BJ (cell line): ENCODE measurements at regions not wholly inside any gene's neighbourhood (a gene's known extent, or its start where the extent isn't known, plus 50 kb on each side); places are given as distances from the start of the nearest gene placed in this dataset.

Experiments
- CTCF ChIA-PET: fragments of 350-600 bp; formaldehyde crosslinking; extraction: SDS; loops from one replicate; lab custom pipeline; 2021; ENCODE audit warnings: antibody characterized with exemption, inconsistent platforms; lab: Yijun Ruan, JAX
- POLR2A ChIA-PET: fragments of 300-600 bp; sonication (Branson Sonifier 250); formaldehyde crosslinking; extraction: SDS; loops from one replicate; lab custom pipeline; 2021; ENCODE audit warnings: antibody characterized with exemption; lab: Charles Lee
- DNase-seq: peaks from one replicate; pipeline ENCODE4 v3.0.0-alpha.2; 2011; ENCODE audit warnings: low read depth
- H3K27me3 ChIP-seq: 2 replicates; pipeline ENCODE4 v1.6.0; 2011; ENCODE audit warnings: low read length; ENCODE audit not compliant: control insufficient read depth, insufficient read depth
- H3K36me3 ChIP-seq: 2 replicates; pipeline ENCODE4 v1.5.1; 2011; ENCODE audit warnings: low read length; ENCODE audit not compliant: control insufficient read depth, insufficient read depth
- H3K4me3 ChIP-seq: 2 replicates; pipeline ENCODE4 v1.5.1; 2011; ENCODE audit warnings: low read depth, mild to moderate bottlenecking, control low read depth, low read length
- CTCF ChIP-seq: IDR thresholded peaks from 2 replicates; pipeline ENCODE4 v1.5.1; 2011; ENCODE audit warnings: low read depth, mild to moderate bottlenecking, control low read depth, inconsistent platforms, low read length, moderate library complexity; ENCODE audit not compliant: insufficient read depth

- ChIA-PET CTCF (no interaction called here), POLR2A (no interaction called here)
- no peaks in the 10 kb centered on the region for H3K27me3 ChIP-seq
- H3K4me3 ChIP-seq = no peak overlapping the region
- no peak for DNase-seq
- TF ChIP-seq CTCF = no peak
- no peaks in the 10 kb centered on the region for H3K36me3 ChIP-seq
These were observed 343.8 kb upstream of the USP9Y start for GRCh38 chrY:12357204-12357603.

- CTCF ChIA-PET = no interaction called here
- POLR2A ChIA-PET = no interaction called here
- no peak for DNase-seq
These were observed 343.4 kb upstream of the USP9Y start for GRCh38 chrY:12357655-12358054.

GRCh38 chrY:12358337-12358736 is 342.7 kb upstream of the USP9Y start:
- no peaks in the 10 kb centered on the region for H3K36me3 ChIP-seq
- no peak for DNase-seq
- H3K27me3 ChIP-seq = no peaks in the 10 kb centered on the region
- CTCF ChIA-PET = no interaction called here
- no peak for TF ChIP-seq CTCF
- H3K4me3 ChIP-seq = no peak overlapping the region
- POLR2A ChIA-PET = no interaction called here

More at GRCh38 chrY:12357655-12358054, 343.4 kb upstream of the USP9Y start:
- H3K27me3 ChIP-seq = no peaks in the 10 kb centered on the region
- H3K4me3 ChIP-seq = no peak overlapping the region
- no peaks in the 10 kb centered on the region for H3K36me3 ChIP-seq
- no peak for TF ChIP-seq CTCF

GRCh38 chrY:12359867-12360266 is 341.2 kb upstream of the USP9Y start:
- ChIA-PET POLR2A (no interaction called here), CTCF (no interaction called here)
- H3K27me3 ChIP-seq = no peaks in the 10 kb centered on the region
- TF ChIP-seq CTCF = no peak
- no peak overlapping the region for H3K4me3 ChIP-seq
- H3K36me3 ChIP-seq = no peaks in the 10 kb centered on the region
- DNase-seq = no peak

- TF ChIP-seq CTCF = no peak
- ChIA-PET CTCF (no interaction called here), POLR2A (no interaction called here)
- Histone ChIP-seq H3K27me3 (no peaks in the 10 kb centered on the region), H3K4me3 (no peak overlapping the region), H3K36me3 (no peaks in the 10 kb centered on the region)
- DNase-seq = no peak
These were observed 340.5 kb upstream of the USP9Y start for GRCh38 chrY:12360496-12360895.
